H1 (cell line): ENCODE measurements at regions not wholly inside any gene's neighbourhood (a gene's known extent, or its start where the extent isn't known, plus 50 kb on each side); places are given as distances from the start of the nearest gene placed in this dataset.

Source experiments
- CTCF ChIA-PET: fragments of 300-600 bp; sonication (Branson Sonifier 250); formaldehyde crosslinking; loops from one replicate; lab custom pipeline; 2021; ENCODE audit not compliant: partially characterized antibody; lab: Charles Lee
- POLR2A ChIA-PET: fragments of 300-600 bp; sonication (Branson Sonifier 250); formaldehyde crosslinking; loops from one replicate; lab custom pipeline; 2021; ENCODE audit warnings: inconsistent platforms; ENCODE audit not compliant: partially characterized antibody; lab: Charles Lee
- DNase-seq, 2 experiments: peaks; one replicate each; pipeline versions ENCODE4 v3.0.0 to v3.0.0-alpha.2; 2010 to 2022; ENCODE audit warnings: low spot score in 2 of 2, low read depth in 1 of 2, mixed read lengths in 1 of 2
- FAIRE-seq: peaks from 2 replicates; lab custom pipeline; 2011; peaks lifted over from hg19 to GRCh38; lab: Jason Lieb, UNC
- H2AFZ ChIP-seq: 2 replicates; pipeline ENCODE4 v1.8.1; 2012; ENCODE audit warnings: low read length, inconsistent platforms
- H2AK5ac ChIP-seq: 2 replicates; pipeline ENCODE4 v1.6.1; 2013; ENCODE audit warnings: low read depth, low read length
- H2BK120ac ChIP-seq: replicated peaks from 2 replicates; pipeline ENCODE3; 2013; ENCODE audit warnings: low read depth, low read length, inconsistent platforms
- H2BK12ac ChIP-seq: 2 replicates; pipeline ENCODE4 v1.6.1; 2013; ENCODE audit warnings: low read depth, low read length
- H2BK15ac ChIP-seq: 2 replicates; pipeline ENCODE4 v1.6.1; 2013; ENCODE audit warnings: low read length
- H2BK20ac ChIP-seq: 2 replicates; pipeline ENCODE4 v1.6.1; 2013; ENCODE audit warnings: low read length
- H2BK5ac ChIP-seq: 2 replicates; pipeline ENCODE4 v1.6.1; 2013; ENCODE audit warnings: low read depth, low read length
- H3K14ac ChIP-seq: 2 replicates; pipeline ENCODE4 v1.6.1; 2013; ENCODE audit warnings: inconsistent platforms; ENCODE audit not compliant: insufficient read length
- H3K18ac ChIP-seq: 2 replicates; pipeline ENCODE4 v1.6.1; 2013; ENCODE audit warnings: low read length; ENCODE audit errors: extremely low read depth
- H3K23ac ChIP-seq: 2 replicates; pipeline ENCODE4 v1.6.1; 2013; ENCODE audit warnings: inconsistent platforms; ENCODE audit not compliant: insufficient read length
- H3K23me2 ChIP-seq: 2 replicates; pipeline ENCODE4 v1.6.1; 2013; ENCODE audit warnings: low read depth, low read length
- H3K27ac ChIP-seq: 2 replicates; pipeline ENCODE4 v1.6.1; 2011; ENCODE audit warnings: low read depth, low read length, inconsistent platforms
- H3K27me3 ChIP-seq, 4 experiments: replicated peaks in 1 of 4; 1 replicate in 1 of 4; 2 replicates in 3 of 4; pipeline versions ENCODE4 v1.6.1 to v1.8.1; 2011 to 2013; ENCODE audit warnings: low read length in 3 of 4, mild to moderate bottlenecking in 3 of 4, inconsistent platforms in 2 of 4, mixed read lengths in 2 of 4, moderate library complexity in 1 of 4; ENCODE audit not compliant: control insufficient read depth in 3 of 4, insufficient read depth in 3 of 4; ENCODE audit errors: extremely low read depth in 1 of 4
- H3K36me3 ChIP-seq, 4 experiments: 2 replicates each; pipeline versions ENCODE4 v1.6.1 to v1.8.1; 2011 to 2013; ENCODE audit warnings: mild to moderate bottlenecking in 4 of 4, low read length in 3 of 4, moderate library complexity in 2 of 4, control low read depth in 1 of 4, inconsistent platforms in 1 of 4; ENCODE audit not compliant: insufficient read depth in 4 of 4, control insufficient read depth in 2 of 4
- H3K4ac ChIP-seq: replicated peaks from 2 replicates; pipeline ENCODE3; 2013; ENCODE audit warnings: low read length, low read depth, mixed read lengths, inconsistent platforms; ENCODE audit not compliant: insufficient read length
- H3K4me1 ChIP-seq, 4 experiments: replicated peaks in 1 of 4; 1 replicate in 1 of 4; 2 replicates in 3 of 4; pipeline versions ENCODE4 v1.6.1 to v1.8.1; 2011 to 2013; ENCODE audit warnings: low read length in 3 of 4, inconsistent platforms in 2 of 4, mixed read lengths in 1 of 4; ENCODE audit not compliant: insufficient read depth in 4 of 4, control insufficient read depth in 3 of 4
- H3K4me2 ChIP-seq, 2 experiments: 2 replicates each; pipeline versions ENCODE4 v1.6.1 to v1.8.1; 2011 to 2013; ENCODE audit warnings: low read depth in 2 of 2, low read length in 2 of 2, control low read depth in 1 of 2, inconsistent platforms in 1 of 2, mild to moderate bottlenecking in 1 of 2; ENCODE audit not compliant: insufficient read depth in 1 of 2
- H3K4me3 ChIP-seq, 4 experiments: fragments of 200-600, 300-600 bp in 1 of 4; sonication (generic), shearing (Covaris generic), sonication (Bioruptor Twin) in 1 of 4; 2 replicates each; pipeline versions ENCODE4 v1.5.1 to v1.8.1; 2011 to 2016; ENCODE audit warnings: low read length in 4 of 4, low read depth in 3 of 4, control low read depth in 2 of 4, inconsistent platforms in 2 of 4, mild to moderate bottlenecking in 2 of 4, mixed read lengths in 1 of 4, moderate library complexity in 1 of 4; ENCODE audit not compliant: insufficient read depth in 2 of 4; ENCODE audit errors: extremely low read depth in 1 of 4
- H3K56ac ChIP-seq: replicated peaks from 2 replicates; pipeline ENCODE3; 2013; ENCODE audit warnings: low read depth, mild to moderate bottlenecking, mixed read lengths, low read length, inconsistent platforms; ENCODE audit not compliant: insufficient read length
- H3K79me1 ChIP-seq: 2 replicates; pipeline ENCODE4 v1.6.1; 2013; ENCODE audit warnings: low read depth, low read length, control low read depth
- H3K79me2 ChIP-seq, 2 experiments: 2 replicates each; pipeline versions ENCODE4 v1.6.1 to v1.8.1; 2012 to 2013; ENCODE audit warnings: low read length in 2 of 2, mild to moderate bottlenecking in 2 of 2, inconsistent platforms in 1 of 2; ENCODE audit not compliant: insufficient read depth in 2 of 2, control insufficient read depth in 1 of 2
- H3K9ac ChIP-seq, 4 experiments: replicated peaks in 1 of 4; 1 replicate in 1 of 4; 2 replicates in 3 of 4; pipeline versions ENCODE4 v1.6.1 to v1.8.1; 2011 to 2013; ENCODE audit warnings: low read depth in 3 of 4, low read length in 3 of 4, control low read depth in 2 of 4, mild to moderate bottlenecking in 2 of 4, moderate library complexity in 2 of 4, inconsistent platforms in 1 of 4; ENCODE audit errors: extremely low read depth in 1 of 4
- H3K9me3 ChIP-seq, 2 experiments: 2 replicates each; pipeline versions ENCODE4 v1.6.1 to v1.8.1; 2012 to 2013; ENCODE audit warnings: mild to moderate bottlenecking in 2 of 2, moderate library complexity in 2 of 2, control low read depth in 1 of 2, inconsistent platforms in 1 of 2, low read depth in 1 of 2, low read length in 1 of 2, mixed read lengths in 1 of 2; ENCODE audit not compliant: insufficient read depth in 2 of 2
- H4K20me1 ChIP-seq, 2 experiments: replicated peaks in 1 of 2; 2 replicates each; pipeline versions ENCODE3 to v1.8.1; 2011 to 2013; ENCODE audit warnings: inconsistent platforms in 2 of 2, low read length in 2 of 2, mild to moderate bottlenecking in 1 of 2; ENCODE audit not compliant: insufficient read depth in 2 of 2, control insufficient read depth in 1 of 2
- H4K5ac ChIP-seq: 2 replicates; pipeline ENCODE4 v1.6.1; 2013; ENCODE audit warnings: low read length, low read depth, mixed read lengths, inconsistent platforms; ENCODE audit not compliant: insufficient read length
- H4K8ac ChIP-seq: 2 replicates; pipeline ENCODE4 v1.8.0; 2013; ENCODE audit warnings: mild to moderate bottlenecking, moderate library complexity, low read length, inconsistent platforms; ENCODE audit not compliant: insufficient read depth; ENCODE audit errors: extremely low read depth
- H4K91ac ChIP-seq: replicated peaks from 2 replicates; pipeline ENCODE3; 2013; ENCODE audit warnings: low read length, mixed read lengths, inconsistent platforms; ENCODE audit not compliant: insufficient read length
- CHD1 ChIP-seq: IDR thresholded peaks from 2 replicates; pipeline ENCODE4 v1.6.1; 2012; ENCODE audit warnings: low read depth, low read length, improper control_type of control experiment
- HDAC2 ChIP-seq, 2 experiments: fragments of 300-600 bp in 1 of 2; sonication (generic) in 1 of 2; IDR thresholded peaks; 2 replicates each; pipeline ENCODE4 v1.6.1; 2011 to 2012; ENCODE audit warnings: low read depth in 2 of 2, low read length in 2 of 2, mild to moderate bottlenecking in 2 of 2, moderate library complexity in 2 of 2, borderline replicate concordance in 1 of 2, inconsistent platforms in 1 of 2
- HDAC6 ChIP-seq: IDR thresholded peaks from one replicate; pipeline ENCODE4 v1.7.1; 2012; ENCODE audit warnings: low read depth, mild to moderate bottlenecking, inconsistent platforms, low read length, moderate library complexity
- SIX5 ChIP-seq: IDR thresholded peaks from 2 replicates; pipeline ENCODE4 v1.6.1; 2011; ENCODE audit warnings: mild to moderate bottlenecking, low read depth, low read length
- WGBS, 2 experiments: shearing (Covaris generic) in 1 of 2; methylation state at CpG; one replicate each; pipeline versions ENCODE4 v1.1.6 to v1.1.7; 2013 to 2015; ENCODE audit warnings: low lambda C conversion rate in 2 of 2, mixed read lengths in 2 of 2, inconsistent platforms in 1 of 2, low coverage in 1 of 2, missing lambda C conversion rate in 1 of 2; ENCODE audit not compliant: insufficient replicate concordance in 2 of 2, insufficient coverage in 1 of 2, insufficient read length in 1 of 2; ENCODE audit errors: extremely low coverage in 1 of 2, missing lambda C conversion rate in 1 of 2; 5-methylcytosine and 5-hydroxymethylcytosine counted together
- TF ChIP-seq, protein P1 (sequence below): IDR thresholded peaks from 2 replicates; pipeline ENCODE4 v1.6.1; 2012; ENCODE audit warnings: low read length, inconsistent platforms

DNA sequence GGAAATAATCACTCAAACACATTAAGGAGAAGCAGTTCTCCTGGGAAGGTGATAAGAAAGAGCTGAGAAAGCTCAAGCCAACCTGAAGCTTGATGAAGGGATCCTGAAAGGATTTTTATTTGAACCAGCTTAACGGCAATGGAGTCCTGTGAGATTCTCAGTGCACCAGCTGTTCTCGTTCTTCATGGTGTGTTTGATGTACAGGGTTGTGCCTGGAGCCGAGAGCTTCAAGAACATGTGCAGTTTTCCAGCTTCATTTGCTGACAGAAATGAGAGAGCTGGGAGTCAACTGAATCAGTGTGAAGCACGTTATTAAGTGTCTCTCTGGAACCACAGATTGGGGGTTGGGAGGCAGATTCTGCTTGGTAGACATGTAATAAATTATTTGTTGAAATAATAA is 115.7 kb downstream of the ANKRD50 start:
- H3K56ac ChIP-seq = no peak overlapping the region
- no peak overlapping the region for H4K5ac ChIP-seq
- FAIRE-seq (no peak), DNase-seq (no peak)
- H2AFZ ChIP-seq = no peak overlapping the region; the same call in 1 of the 2 replicates
- ChIA-PET CTCF (no interaction called here), POLR2A (no interaction called here)
- H2BK15ac ChIP-seq = no peak overlapping the region
- no peaks in the 10 kb centered on the region for H3K9me3 ChIP-seq
- H3K27me3 ChIP-seq = no peaks in the 10 kb centered on the region
- H3K27ac ChIP-seq = no peak overlapping the region
- no peak overlapping the region for H4K91ac ChIP-seq
- H4K20me1 ChIP-seq = no peaks in the 10 kb centered on the region
- no peak overlapping the region for H3K9ac ChIP-seq
- H2AK5ac ChIP-seq = no peak overlapping the region
- H3K18ac ChIP-seq = no peak overlapping the region
- no peaks in the 10 kb centered on the region for H3K79me1 ChIP-seq
- H2BK12ac ChIP-seq = no peak overlapping the region
- H2BK120ac ChIP-seq = no peak overlapping the region
- no peaks in the 10 kb centered on the region; a peak in 1 of 8 replicates for H3K36me3 ChIP-seq
- no peaks in the 10 kb centered on the region for H3K23me2 ChIP-seq
- WGBS, 2 experiments = 50% methylated on average over 4 of the region's 4 CpGs; no CpG with 5 or more reads in 1 of the 2 experiments
- H3K4me1 ChIP-seq = peaks cover 0 to 3% (median under 1%) of the 10 kb centered on the region in 4 experiments; a peak in 2 of 7 replicates
- TF ChIP-seq SIX5 (no peak), HDAC2 (IDR thresholded peaks at IDR 0.05; ENCODE audit: borderline replicate concordance in 1 of 2, low read depth in 2 of 2, low read length in 2 of 2) (no peak), HDAC6 (no peak), CHD1 (no peak)
- TF ChIP-seq, protein P1, sequence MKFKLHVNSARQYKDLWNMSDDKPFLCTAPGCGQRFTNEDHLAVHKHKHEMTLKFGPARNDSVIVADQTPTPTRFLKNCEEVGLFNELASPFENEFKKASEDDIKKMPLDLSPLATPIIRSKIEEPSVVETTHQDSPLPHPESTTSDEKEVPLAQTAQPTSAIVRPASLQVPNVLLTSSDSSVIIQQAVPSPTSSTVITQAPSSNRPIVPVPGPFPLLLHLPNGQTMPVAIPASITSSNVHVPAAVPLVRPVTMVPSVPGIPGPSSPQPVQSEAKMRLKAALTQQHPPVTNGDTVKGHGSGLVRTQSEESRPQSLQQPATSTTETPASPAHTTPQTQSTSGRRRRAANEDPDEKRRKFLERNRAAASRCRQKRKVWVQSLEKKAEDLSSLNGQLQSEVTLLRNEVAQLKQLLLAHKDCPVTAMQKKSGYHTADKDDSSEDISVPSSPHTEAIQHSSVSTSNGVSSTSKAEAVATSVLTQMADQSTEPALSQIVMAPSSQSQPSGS = no peak
- H3K79me2 ChIP-seq = no peaks in the 10 kb centered on the region
- no peak overlapping the region for H3K4me3 ChIP-seq
- H2BK5ac ChIP-seq = no peak overlapping the region
- H3K23ac ChIP-seq = no peak overlapping the region
- H2BK20ac ChIP-seq = no peak overlapping the region
- H3K14ac ChIP-seq = no peak overlapping the region
- no peak overlapping the region for H3K4ac ChIP-seq
- H3K4me2 ChIP-seq = no peak overlapping the region
- no peak overlapping the region for H4K8ac ChIP-seq
